ENCODE measurements at regions not wholly inside any gene's neighbourhood (a gene's known extent, or its start where the extent isn't known, plus 50 kb on each side); places are given as distances from the start of the nearest gene placed in this dataset.
A peak's percentile ranks its signal among the peaks of the same experiment; 100 is the strongest.

GRCh38 chr16:7026639-7027038 is 306.0 kb upstream of the RBFOX1 start:
- POLR2A ChIA-PET: no interaction called here
- DNase-seq (ENCODE audit: extremely low spot score): no peak
- TF ChIP-seq LEF1 (IDR thresholded peaks at IDR 0.05; ENCODE audit: borderline replicate concordance) (no peak), ELF4 (IDR thresholded peaks at IDR 0.05) (no peak), ZNF384 (IDR thresholded peaks at IDR 0.05) (no peak), FOXM1 (IDR thresholded peaks at IDR 0.05; ENCODE audit: borderline replicate concordance) (no peak), NFRKB (IDR thresholded peaks at IDR 0.05) (no peak), SP1 (IDR thresholded peaks at IDR 0.05) (no peak), ARNT (IDR thresholded peaks at IDR 0.05) (no peak), BHLHE40 (IDR thresholded peaks at IDR 0.05; ENCODE audit: borderline replicate concordance) (no peak), CTBP1 (IDR thresholded peaks at IDR 0.05; ENCODE audit: borderline replicate concordance) (no peak), TARDBP (IDR thresholded peaks at IDR 0.05) (no peak), FOXK2 (IDR thresholded peaks at IDR 0.05) (no peak)
- CTCF ChIA-PET: no interaction called here

- TF ChIP-seq L3MBTL2 (conservative IDR thresholded peaks at IDR 0.05): no peak
- TF ChIP-seq ARNT (IDR thresholded peaks at IDR 0.05): no peak
- TF ChIP-seq SP1 (IDR thresholded peaks at IDR 0.05): no peak
- TF ChIP-seq LEF1 (IDR thresholded peaks at IDR 0.05; ENCODE audit: borderline replicate concordance): no peak
- TF ChIP-seq BHLHE40 (IDR thresholded peaks at IDR 0.05; ENCODE audit: borderline replicate concordance): no peak
- TF ChIP-seq NFRKB (IDR thresholded peaks at IDR 0.05): no peak
- TF ChIP-seq CTBP1 (IDR thresholded peaks at IDR 0.05; ENCODE audit: borderline replicate concordance): no peak
- TF ChIP-seq FOXA1 (IDR thresholded peaks at IDR 0.05): no peak
- no peak for TF ChIP-seq ELF4 (IDR thresholded peaks at IDR 0.05)
- TF ChIP-seq FOXK2 (IDR thresholded peaks at IDR 0.05): no peak
- no peak for TF ChIP-seq SUZ12 (IDR thresholded peaks at IDR 0.05)
- TF ChIP-seq TARDBP (IDR thresholded peaks at IDR 0.05): no peak
- TF ChIP-seq HDGF (IDR thresholded peaks at IDR 0.05; ENCODE audit: borderline replicate concordance): no peak
- TF ChIP-seq PKNOX1 (IDR thresholded peaks at IDR 0.05): no peak
- no peak for TF ChIP-seq FOXM1 (IDR thresholded peaks at IDR 0.05; ENCODE audit: borderline replicate concordance)
- TF ChIP-seq ZNF384 (IDR thresholded peaks at IDR 0.05): no peak
- CTCF ChIA-PET: interaction anchor here (0.6 kb wide), 1 partner anchor 1128 kb away, joined by 3 read pairs; no protein-coding TSS in a partner anchor
- POLR2A ChIA-PET: no interaction called here
- peak; percentile 74 for DNase-seq (ENCODE audit: extremely low spot score)
These were observed 306.9 kb upstream of the RBFOX1 start for GRCh38 chr16:7025616-7026190.

- POLR2A ChIA-PET: no interaction called here
- TF ChIP-seq ELF4 (IDR thresholded peaks at IDR 0.05) (no peak), NFRKB (IDR thresholded peaks at IDR 0.05) (no peak), LEF1 (IDR thresholded peaks at IDR 0.05; ENCODE audit: borderline replicate concordance) (no peak)
- CTCF ChIA-PET: no interaction called here
- no peak for DNase-seq (ENCODE audit: extremely low spot score)
These were observed 310.9 kb upstream of the RBFOX1 start for GRCh38 chr16:7021653-7022275.

- ChIA-PET POLR2A (no interaction called here), CTCF (no interaction called here)
- no peak for DNase-seq (ENCODE audit: extremely low spot score)
- TF ChIP-seq ELF4 (IDR thresholded peaks at IDR 0.05) (no peak), LEF1 (IDR thresholded peaks at IDR 0.05; ENCODE audit: borderline replicate concordance) (no peak), CTBP1 (IDR thresholded peaks at IDR 0.05; ENCODE audit: borderline replicate concordance) (no peak), HDGF (IDR thresholded peaks at IDR 0.05; ENCODE audit: borderline replicate concordance) (no peak), PKNOX1 (IDR thresholded peaks at IDR 0.05) (no peak), SUZ12 (IDR thresholded peaks at IDR 0.05) (no peak), NFRKB (IDR thresholded peaks at IDR 0.05) (no peak), SP1 (IDR thresholded peaks at IDR 0.05) (no peak), ARNT (IDR thresholded peaks at IDR 0.05) (no peak), ZNF384 (IDR thresholded peaks at IDR 0.05) (no peak), FOXK2 (IDR thresholded peaks at IDR 0.05) (no peak), TARDBP (IDR thresholded peaks at IDR 0.05) (no peak), L3MBTL2 (conservative IDR thresholded peaks at IDR 0.05) (no peak), FOXA1 (IDR thresholded peaks at IDR 0.05) (no peak), FOXM1 (IDR thresholded peaks at IDR 0.05; ENCODE audit: borderline replicate concordance) (no peak), BHLHE40 (IDR thresholded peaks at IDR 0.05; ENCODE audit: borderline replicate concordance) (no peak)
These were observed 315.5 kb upstream of the RBFOX1 start for GRCh38 chr16:7017006-7017662.

GRCh38 chr16:7014756-7015155 is 317.9 kb upstream of the RBFOX1 start:
- no peak for DNase-seq (ENCODE audit: extremely low spot score)
- TF ChIP-seq L3MBTL2 (conservative IDR thresholded peaks at IDR 0.05) (no peak), FOXA1 (IDR thresholded peaks at IDR 0.05) (no peak), ELF4 (IDR thresholded peaks at IDR 0.05) (no peak), LEF1 (IDR thresholded peaks at IDR 0.05; ENCODE audit: borderline replicate concordance) (no peak), CTBP1 (IDR thresholded peaks at IDR 0.05; ENCODE audit: borderline replicate concordance) (no peak), ZNF384 (IDR thresholded peaks at IDR 0.05) (no peak), HDGF (IDR thresholded peaks at IDR 0.05; ENCODE audit: borderline replicate concordance) (no peak), NFRKB (IDR thresholded peaks at IDR 0.05) (no peak), SP1 (IDR thresholded peaks at IDR 0.05) (no peak), SUZ12 (IDR thresholded peaks at IDR 0.05) (no peak), FOXM1 (IDR thresholded peaks at IDR 0.05; ENCODE audit: borderline replicate concordance) (no peak), ARNT (IDR thresholded peaks at IDR 0.05) (no peak), FOXK2 (IDR thresholded peaks at IDR 0.05) (no peak), TARDBP (IDR thresholded peaks at IDR 0.05) (no peak), PKNOX1 (IDR thresholded peaks at IDR 0.05) (no peak), BHLHE40 (IDR thresholded peaks at IDR 0.05; ENCODE audit: borderline replicate concordance) (no peak)
- ChIA-PET CTCF (no interaction called here), POLR2A (no interaction called here)
